ENCODE measurements at regions not wholly inside any gene's neighbourhood (a gene's known extent, or its start where the extent isn't known, plus 50 kb on each side); places are given as distances from the start of the nearest gene placed in this dataset.
"Not testable (repeated sequence)": the region's sequence is repeated elsewhere in the genome, so short reads cannot be mapped to it uniquely, and the experiment has no call there.

GRCh38 chr13:62167650-62168172 lies 752.1 kb upstream of the PCDH20 start:
- ATAC-seq (ENCODE audit: low FRiP score) (no peak), DNase-seq (ENCODE audit: low spot score) (no peak)
- TF ChIP-seq CTCF (IDR thresholded peaks at IDR 0.05) = no peak

DNA sequence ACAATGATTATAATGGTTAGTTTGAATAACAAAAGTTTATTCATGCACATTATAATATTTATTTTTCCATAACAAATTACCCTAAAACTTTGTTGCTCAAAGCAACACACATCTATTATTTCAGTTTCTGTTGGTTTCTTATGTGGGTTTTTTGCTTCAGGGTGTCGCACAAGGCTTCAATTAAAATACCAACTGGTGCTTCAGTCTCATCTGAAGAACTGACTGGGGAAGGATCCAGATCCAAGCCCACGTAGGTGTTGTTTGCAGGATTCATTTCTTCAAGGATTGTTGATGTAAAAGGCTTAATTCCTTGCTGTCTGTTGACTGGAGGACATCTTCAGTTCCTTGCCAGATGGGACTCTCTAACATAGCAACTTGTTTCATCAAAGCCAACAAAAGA lies 747.2 kb upstream of the PCDH20 start:
- no peak for TF ChIP-seq CTCF (IDR thresholded peaks at IDR 0.05)
- DNase-seq (ENCODE audit: low spot score) (no peak), ATAC-seq (ENCODE audit: low FRiP score) (no peak)

GRCh38 chr13:62158520-62158919 lies 742.9 kb upstream of the PCDH20 start:
- no peak for ATAC-seq (ENCODE audit: low FRiP score)
- no peak for DNase-seq (ENCODE audit: low spot score)
- TF ChIP-seq CTCF (IDR thresholded peaks at IDR 0.05) = no peak

- DNase-seq (ENCODE audit: low spot score); ATAC-seq (ENCODE audit: low FRiP score): not testable (repeated sequence)
Measured at GRCh38 chr13:62151724-62152123, 736.1 kb upstream of the PCDH20 start.

DNA sequence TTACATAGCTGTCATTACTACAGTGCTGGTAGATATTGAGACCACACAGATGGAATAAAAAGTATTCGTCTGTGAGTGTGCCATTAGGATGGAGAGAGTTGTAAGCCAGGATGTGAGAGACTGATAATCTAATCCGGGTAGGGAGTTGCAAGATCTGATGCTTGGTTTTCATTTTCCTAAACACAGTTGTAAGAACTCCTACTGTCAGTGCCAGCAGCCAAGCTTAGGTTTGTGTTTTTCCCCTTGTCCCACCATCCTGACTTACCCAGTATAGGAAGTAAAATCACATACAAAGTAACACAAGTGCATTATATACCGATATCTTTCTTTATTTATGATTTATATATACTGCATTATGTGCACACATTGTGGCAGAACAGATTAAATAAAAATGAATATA lies 726.4 kb upstream of the PCDH20 start:
- ATAC-seq (ENCODE audit: low FRiP score) = no peak
- no peak for TF ChIP-seq CTCF (IDR thresholded peaks at IDR 0.05)
- DNase-seq (ENCODE audit: low spot score) = no peak

- ATAC-seq (ENCODE audit: low FRiP score) = no peak
- TF ChIP-seq CTCF (IDR thresholded peaks at IDR 0.05) = no peak
- DNase-seq (ENCODE audit: low spot score) = no peak
Measured at GRCh38 chr13:62139597-62139996, 723.9 kb upstream of the PCDH20 start.

DNA sequence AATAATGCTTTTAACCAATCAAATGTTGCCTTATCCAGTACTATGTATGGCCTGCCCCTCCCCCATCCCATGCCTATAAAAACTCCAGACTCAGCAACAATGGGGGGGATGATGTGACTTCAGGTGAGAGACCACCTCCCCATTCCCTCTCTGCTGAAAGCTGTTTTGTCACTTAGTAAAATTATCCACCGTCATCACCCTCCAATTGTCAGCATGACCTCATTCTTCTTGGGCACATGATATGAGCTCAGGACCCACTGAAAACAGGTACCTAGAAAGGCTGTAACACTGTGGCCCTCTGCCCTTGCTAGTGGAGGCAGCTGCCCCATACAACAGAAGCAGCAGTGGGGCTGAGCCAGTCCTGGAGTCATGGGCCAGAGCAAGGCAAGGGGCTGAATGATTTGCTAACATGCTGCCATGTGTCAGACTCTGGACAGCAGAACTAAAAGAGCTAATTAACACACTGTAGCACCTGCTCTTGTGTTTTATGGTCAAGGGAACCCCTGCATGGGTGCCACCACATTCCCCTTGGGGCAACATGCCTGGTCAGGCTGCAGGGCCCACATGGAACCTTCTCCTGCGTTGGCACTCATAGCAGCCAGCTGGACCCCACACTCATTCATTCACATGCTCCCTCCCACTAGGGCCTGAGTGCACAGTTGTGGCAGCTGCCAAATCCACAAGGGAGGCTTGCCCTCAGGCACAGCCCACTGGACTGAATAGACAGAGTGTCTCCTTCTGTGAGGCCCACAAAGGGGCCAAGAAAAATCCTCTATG lies 722.2 kb upstream of the PCDH20 start:
- no peak for TF ChIP-seq CTCF (IDR thresholded peaks at IDR 0.05)
- ATAC-seq (ENCODE audit: low FRiP score) = no peak

More for the DNA sequence above, 722.2 kb upstream of the PCDH20 start:
- DNase-seq (ENCODE audit: low spot score) = no peak

All from omental fat pad (tissue), 3 donors.